ENCODE measurements at regions not wholly inside any gene's neighbourhood (a gene's known extent, or its start where the extent isn't known, plus 50 kb on each side); places are given as distances from the start of the nearest gene placed in this dataset.
"Not testable (repeated sequence)": the region's sequence is repeated elsewhere in the genome, so short reads cannot be mapped to it uniquely, and the experiment has no call there.

DNA sequence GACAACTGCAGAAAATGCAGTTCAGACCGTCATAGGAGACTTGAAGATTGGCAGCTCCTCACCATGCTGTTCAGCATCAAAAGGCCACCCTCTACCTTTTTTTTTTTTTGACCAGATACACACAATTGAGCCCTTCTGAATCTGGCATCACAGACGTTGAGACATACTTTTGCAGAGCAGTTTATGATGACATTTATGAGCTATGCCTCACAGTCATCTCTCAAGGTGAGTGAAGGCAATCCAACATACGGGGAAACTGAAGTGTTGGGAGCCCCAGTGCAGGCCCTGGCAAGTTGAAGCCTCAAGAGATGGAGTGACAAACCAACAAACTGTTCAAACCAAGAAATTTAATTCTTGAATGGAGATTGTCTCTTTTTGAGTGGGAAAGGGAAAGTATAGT is 83.6 kb upstream of the DLX6 start:
- WGBS, 3 donors: 56 to 68% (median 60%) methylated on average over 3 of the region's 3 CpGs
- Histone ChIP-seq H3K27me3 (ENCODE audit: control insufficient read depth in 3 of 3, insufficient read depth in 3 of 3, low read length in 3 of 3) (peaks cover 0 to 3% (median 0%) of the 10 kb centered on the region in 3 donors), H3K9me3 (ENCODE audit: control insufficient read depth in 2 of 2, insufficient read depth in 1 of 2, low read depth in 1 of 2, low read length in 1 of 2) (no peaks in the 10 kb centered on the region), H3K27ac (ENCODE audit: low read depth in 1 of 3, low read length in 2 of 3) (no peak overlapping the region), H3K36me3 (ENCODE audit: control insufficient read depth in 3 of 3, insufficient read depth in 2 of 3, low read depth in 1 of 3, low read length in 3 of 3) (no peaks in the 10 kb centered on the region), H3K4me1 (ENCODE audit: control insufficient read depth in 3 of 3, insufficient read depth in 2 of 3, low read depth in 1 of 3, low read length in 2 of 3) (no peaks in the 10 kb centered on the region), H3K4me3 (ENCODE audit: low read depth in 1 of 3, low read length in 3 of 3) (no peak overlapping the region)
- FAIRE-seq (no peak), DNase-seq (no peak)

DNA sequence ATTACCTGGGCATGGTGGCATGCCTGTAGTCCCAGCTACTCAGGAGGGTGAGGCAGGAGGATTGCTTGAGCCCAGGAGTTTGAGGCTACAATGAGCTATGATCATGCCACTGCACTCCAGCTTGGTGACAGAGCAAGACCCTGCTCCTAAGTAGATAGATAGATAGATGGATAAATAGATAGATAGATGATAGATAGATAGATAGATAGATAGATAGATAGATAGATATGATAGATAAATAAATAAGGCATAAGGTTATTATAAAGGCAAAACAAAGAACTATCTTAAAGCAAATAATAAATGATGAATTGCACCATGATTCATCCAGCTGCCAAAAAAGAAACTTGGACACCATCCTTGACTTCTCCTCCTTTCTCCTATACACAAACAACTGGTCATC is 82.0 kb upstream of the DLX6 start:
- not testable (repeated sequence) for H3K27me3 ChIP-seq (ENCODE audit: control insufficient read depth in 3 of 3, insufficient read depth in 3 of 3, low read length in 3 of 3); H3K4me1 ChIP-seq (ENCODE audit: control insufficient read depth in 3 of 3, insufficient read depth in 2 of 3, low read depth in 1 of 3, low read length in 2 of 3); H3K36me3 ChIP-seq (ENCODE audit: control insufficient read depth in 3 of 3, insufficient read depth in 2 of 3, low read depth in 1 of 3, low read length in 3 of 3); H3K9me3 ChIP-seq (ENCODE audit: control insufficient read depth in 2 of 2, insufficient read depth in 1 of 2, low read depth in 1 of 2, low read length in 1 of 2); H3K4me3 ChIP-seq (ENCODE audit: low read depth in 1 of 3, low read length in 3 of 3); H3K27ac ChIP-seq (ENCODE audit: low read depth in 1 of 3, low read length in 2 of 3); DNase-seq; FAIRE-seq

DNA sequence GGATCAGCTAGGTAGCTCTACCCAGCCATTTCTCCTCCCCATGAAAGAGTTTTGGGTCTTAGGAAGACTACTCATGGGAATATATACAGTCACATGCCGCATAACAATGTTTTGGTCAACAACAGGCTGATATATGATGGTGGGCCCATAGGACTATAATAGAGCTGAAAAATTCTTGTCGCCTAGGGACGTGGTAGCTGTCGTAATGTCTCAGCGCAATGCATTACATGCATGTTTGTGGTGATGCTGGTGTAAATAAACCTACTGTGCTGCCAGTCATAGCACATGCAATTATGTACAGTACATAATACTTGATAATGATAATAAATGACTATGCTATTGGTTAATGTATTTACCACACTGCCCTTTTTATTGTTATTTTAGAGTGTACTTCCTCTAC is 78.2 kb upstream of the DLX6 start:
- 90 to 95% (median 93%) methylated on average over 5 of the region's 5 CpGs for WGBS, 3 donors
- H3K36me3 ChIP-seq (ENCODE audit: control insufficient read depth in 3 of 3, insufficient read depth in 2 of 3, low read depth in 1 of 3, low read length in 3 of 3): no peaks in the 10 kb centered on the region
- H3K27me3 ChIP-seq (ENCODE audit: control insufficient read depth in 3 of 3, insufficient read depth in 3 of 3, low read length in 3 of 3): no peaks in the 10 kb centered on the region
- H3K4me3 ChIP-seq (ENCODE audit: low read depth in 1 of 3, low read length in 3 of 3): no peak overlapping the region
- no peak for FAIRE-seq
- H3K9me3 ChIP-seq (ENCODE audit: control insufficient read depth in 2 of 2, insufficient read depth in 1 of 2, low read depth in 1 of 2, low read length in 1 of 2): no peaks in the 10 kb centered on the region
- H3K4me1 ChIP-seq (ENCODE audit: control insufficient read depth in 3 of 3, insufficient read depth in 2 of 3, low read depth in 1 of 3, low read length in 2 of 3): no peaks in the 10 kb centered on the region
- H3K27ac ChIP-seq (ENCODE audit: low read depth in 1 of 3, low read length in 2 of 3): no peak overlapping the region
- no peak for DNase-seq

DNA sequence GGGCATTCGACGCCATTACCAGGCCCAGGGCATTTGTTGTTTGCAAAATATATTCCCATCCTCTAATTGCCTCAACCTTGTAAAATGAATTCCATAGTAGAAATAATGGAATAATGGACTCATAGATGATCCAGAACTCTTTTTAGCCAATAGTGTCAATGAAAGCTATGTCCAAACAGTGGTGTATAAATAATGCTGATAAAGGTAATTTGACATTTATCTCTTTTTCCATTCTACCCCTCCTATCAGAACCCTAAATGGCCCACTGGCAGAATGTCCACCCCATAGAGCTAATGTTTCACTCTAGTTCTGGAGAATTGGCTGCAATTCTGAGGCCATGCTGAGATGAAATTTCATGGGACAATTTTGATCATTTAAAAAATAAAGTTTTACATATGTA is 76.4 kb upstream of the DLX6 start:
- Histone ChIP-seq H3K4me1 (ENCODE audit: control insufficient read depth in 3 of 3, insufficient read depth in 2 of 3, low read depth in 1 of 3, low read length in 2 of 3) (no peaks in the 10 kb centered on the region), H3K9me3 (ENCODE audit: control insufficient read depth in 2 of 2, insufficient read depth in 1 of 2, low read depth in 1 of 2, low read length in 1 of 2) (no peaks in the 10 kb centered on the region), H3K27ac (ENCODE audit: low read depth in 1 of 3, low read length in 2 of 3) (no peak overlapping the region), H3K27me3 (ENCODE audit: control insufficient read depth in 3 of 3, insufficient read depth in 3 of 3, low read length in 3 of 3) (no peaks in the 10 kb centered on the region), H3K36me3 (ENCODE audit: control insufficient read depth in 3 of 3, insufficient read depth in 2 of 3, low read depth in 1 of 3, low read length in 3 of 3) (no peaks in the 10 kb centered on the region), H3K4me3 (ENCODE audit: low read depth in 1 of 3, low read length in 3 of 3) (no peak overlapping the region)
- DNase-seq: no peak
- 58 to 93% (median 65%) methylated on average over 2 of the region's 2 CpGs for WGBS, 3 donors
- FAIRE-seq: no peak

DNA sequence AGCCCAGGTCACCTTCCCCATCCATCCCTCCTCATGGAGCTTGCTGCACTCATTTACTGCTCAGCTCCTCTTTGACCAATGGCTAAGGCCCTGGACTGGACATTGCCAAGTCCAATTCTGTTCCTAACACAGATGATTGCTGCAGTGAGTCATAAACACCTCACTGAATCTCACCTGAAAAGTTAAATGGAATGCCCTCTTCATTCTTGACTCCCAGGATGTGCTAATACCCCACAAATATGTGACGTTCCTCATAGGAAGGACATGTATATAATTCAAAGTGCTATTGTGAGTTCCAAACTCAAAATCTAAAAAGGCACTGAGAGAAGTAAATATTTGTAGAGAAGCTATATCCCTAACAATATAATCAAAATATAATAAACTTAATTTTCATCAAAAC is 73.5 kb upstream of the DLX6 start:
- Histone ChIP-seq H3K27me3 (ENCODE audit: control insufficient read depth in 3 of 3, insufficient read depth in 3 of 3, low read length in 3 of 3) (no peaks in the 10 kb centered on the region), H3K9me3 (ENCODE audit: control insufficient read depth in 2 of 2, insufficient read depth in 1 of 2, low read depth in 1 of 2, low read length in 1 of 2) (no peaks in the 10 kb centered on the region), H3K4me3 (ENCODE audit: low read depth in 1 of 3, low read length in 3 of 3) (no peak overlapping the region), H3K4me1 (ENCODE audit: control insufficient read depth in 3 of 3, insufficient read depth in 2 of 3, low read depth in 1 of 3, low read length in 2 of 3) (no peaks in the 10 kb centered on the region), H3K36me3 (ENCODE audit: control insufficient read depth in 3 of 3, insufficient read depth in 2 of 3, low read depth in 1 of 3, low read length in 3 of 3) (no peaks in the 10 kb centered on the region), H3K27ac (ENCODE audit: low read depth in 1 of 3, low read length in 2 of 3) (no peak overlapping the region)
- no peak for DNase-seq
- WGBS, 3 donors: 85 to 88% (median 85%) methylated on average over 1 of the region's 1 CpG
- FAIRE-seq: no peak

DNA sequence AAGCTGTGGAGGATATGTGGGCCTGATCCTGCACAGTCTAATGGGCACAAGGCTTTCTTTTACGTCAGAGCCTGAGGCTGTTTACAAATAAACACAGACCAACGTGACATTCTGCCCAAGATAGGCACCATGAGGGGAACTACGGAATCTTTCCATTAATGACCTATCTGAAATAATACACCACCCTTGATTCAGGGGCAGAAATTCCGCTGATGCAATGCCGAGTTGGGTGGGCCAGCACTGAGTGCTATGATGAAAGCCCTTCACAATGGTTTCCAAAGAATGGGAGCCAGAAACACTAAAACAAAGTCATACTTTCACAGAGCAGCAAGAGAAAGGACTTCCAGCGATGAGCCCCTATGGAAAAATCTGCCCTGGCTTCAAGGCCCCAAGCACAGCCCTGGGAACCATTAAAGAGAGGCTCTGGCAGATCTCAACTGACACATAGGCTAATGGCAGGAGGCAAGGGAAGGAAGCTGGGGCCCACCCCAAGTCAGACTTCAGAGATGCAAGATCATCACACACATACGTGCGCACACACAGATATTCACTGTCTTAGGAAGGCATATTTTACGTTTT is 72.2 kb upstream of the DLX6 start:
- Histone ChIP-seq H3K9me3 (ENCODE audit: control insufficient read depth in 2 of 2, insufficient read depth in 1 of 2, low read depth in 1 of 2, low read length in 1 of 2) (no peaks in the 10 kb centered on the region), H3K27me3 (ENCODE audit: control insufficient read depth in 3 of 3, insufficient read depth in 3 of 3, low read length in 3 of 3) (no peaks in the 10 kb centered on the region), H3K36me3 (ENCODE audit: control insufficient read depth in 3 of 3, insufficient read depth in 2 of 3, low read depth in 1 of 3, low read length in 3 of 3) (no peaks in the 10 kb centered on the region), H3K4me3 (ENCODE audit: low read depth in 1 of 3, low read length in 3 of 3) (no peak overlapping the region), H3K4me1 (ENCODE audit: control insufficient read depth in 3 of 3, insufficient read depth in 2 of 3, low read depth in 1 of 3, low read length in 2 of 3) (no peaks in the 10 kb centered on the region), H3K27ac (ENCODE audit: low read depth in 1 of 3, low read length in 2 of 3) (no peak overlapping the region)
- DNase-seq (no peak), FAIRE-seq (no peak)
- WGBS, 3 donors: 72 to 78% (median 77%) methylated on average over 9 of the region's 9 CpGs

DNA sequence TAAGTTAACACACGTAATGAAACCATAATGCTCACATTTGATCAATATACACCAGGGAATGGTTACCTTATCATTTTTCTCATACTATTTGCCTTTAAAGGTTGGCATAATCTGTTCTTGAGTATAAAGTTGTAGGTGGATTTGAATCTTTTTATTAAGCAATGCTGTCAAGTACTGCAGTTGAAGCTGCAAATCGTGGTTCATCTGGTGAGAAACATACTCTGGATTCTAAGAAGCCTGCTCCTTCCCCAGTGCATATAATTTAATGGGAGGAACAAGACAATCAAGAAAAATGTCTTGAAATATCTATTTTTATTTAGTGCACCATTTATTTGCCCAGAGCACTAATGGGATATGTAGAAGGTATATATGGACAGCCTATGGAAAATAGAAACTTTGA is 68.7 kb upstream of the DLX6 start:
- H3K27me3 ChIP-seq (ENCODE audit: control insufficient read depth in 3 of 3, insufficient read depth in 3 of 3, low read length in 3 of 3): no peaks in the 10 kb centered on the region
- FAIRE-seq (no peak), DNase-seq (no peak)
- no peak overlapping the region for H3K4me3 ChIP-seq (ENCODE audit: low read depth in 1 of 3, low read length in 3 of 3)
- H3K27ac ChIP-seq (ENCODE audit: low read depth in 1 of 3, low read length in 2 of 3): no peak overlapping the region
- 63 to 73% (median 72%) methylated on average over 2 of the region's 2 CpGs for WGBS, 3 donors
- H3K9me3 ChIP-seq (ENCODE audit: control insufficient read depth in 2 of 2, insufficient read depth in 1 of 2, low read depth in 1 of 2, low read length in 1 of 2): no peaks in the 10 kb centered on the region
- H3K36me3 ChIP-seq (ENCODE audit: control insufficient read depth in 3 of 3, insufficient read depth in 2 of 3, low read depth in 1 of 3, low read length in 3 of 3): no peaks in the 10 kb centered on the region
- no peaks in the 10 kb centered on the region for H3K4me1 ChIP-seq (ENCODE audit: control insufficient read depth in 3 of 3, insufficient read depth in 2 of 3, low read depth in 1 of 3, low read length in 2 of 3)

DNA sequence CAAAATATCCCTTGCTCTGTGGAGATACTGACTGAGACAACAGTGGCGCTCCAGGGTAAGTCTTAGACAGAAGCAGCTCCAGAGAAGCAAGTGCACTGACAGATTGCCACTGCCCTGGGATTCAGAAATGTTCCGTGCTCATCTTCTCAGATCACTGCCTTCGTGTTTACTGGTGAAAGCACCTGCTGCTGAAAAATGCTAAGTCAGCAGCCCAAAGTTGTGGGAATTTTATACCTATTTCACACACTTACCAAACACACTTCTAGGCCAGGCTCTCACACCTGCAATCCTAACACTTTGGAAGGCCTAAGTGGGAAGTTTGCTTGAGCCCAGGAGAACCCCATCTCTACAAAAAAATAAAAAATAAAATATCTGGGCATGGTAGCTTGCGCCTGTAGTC is 63.2 kb upstream of the DLX6 start:
- DNase-seq (no peak), FAIRE-seq (no peak)
- Histone ChIP-seq H3K27ac (ENCODE audit: low read depth in 1 of 3, low read length in 2 of 3) (no peak overlapping the region), H3K27me3 (ENCODE audit: control insufficient read depth in 3 of 3, insufficient read depth in 3 of 3, low read length in 3 of 3) (peaks cover 0 to 2% (median 0%) of the 10 kb centered on the region in 3 donors), H3K9me3 (ENCODE audit: control insufficient read depth in 2 of 2, insufficient read depth in 1 of 2, low read depth in 1 of 2, low read length in 1 of 2) (no peaks in the 10 kb centered on the region), H3K4me1 (ENCODE audit: control insufficient read depth in 3 of 3, insufficient read depth in 2 of 3, low read depth in 1 of 3, low read length in 2 of 3) (no peaks in the 10 kb centered on the region), H3K36me3 (ENCODE audit: control insufficient read depth in 3 of 3, insufficient read depth in 2 of 3, low read depth in 1 of 3, low read length in 3 of 3) (no peaks in the 10 kb centered on the region), H3K4me3 (ENCODE audit: low read depth in 1 of 3, low read length in 3 of 3) (no peak overlapping the region)
- WGBS, 3 donors: 80 to 82% (median 80%) methylated on average over 4 of the region's 4 CpGs

DNA sequence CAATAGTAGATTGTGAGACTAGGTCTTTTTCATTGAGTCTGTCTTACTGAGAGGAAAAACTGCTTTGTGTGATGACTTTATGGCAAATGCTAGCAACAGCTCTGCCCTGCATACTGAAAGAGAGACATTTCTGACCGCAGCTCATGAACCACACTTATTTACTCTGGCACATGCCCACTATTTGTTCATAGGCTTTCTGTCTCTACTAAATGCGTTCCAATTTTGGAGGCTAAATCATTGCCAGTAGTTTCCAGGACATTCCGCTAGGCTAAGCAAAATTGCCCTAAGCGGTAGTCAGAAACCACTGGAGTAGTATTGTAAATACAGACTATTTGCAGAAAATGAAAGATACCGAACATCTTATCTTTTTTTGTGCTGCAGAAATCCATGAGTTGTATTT is 55.6 kb upstream of the DLX6 start:
- no peak overlapping the region for H3K27ac ChIP-seq (ENCODE audit: low read depth in 1 of 3, low read length in 2 of 3)
- peaks cover 0 to 2% (median 0%) of the 10 kb centered on the region in 3 donors for H3K27me3 ChIP-seq (ENCODE audit: control insufficient read depth in 3 of 3, insufficient read depth in 3 of 3, low read length in 3 of 3)
- no peaks in the 10 kb centered on the region for H3K36me3 ChIP-seq (ENCODE audit: control insufficient read depth in 3 of 3, insufficient read depth in 2 of 3, low read depth in 1 of 3, low read length in 3 of 3)
- H3K9me3 ChIP-seq (ENCODE audit: control insufficient read depth in 2 of 2, insufficient read depth in 1 of 2, low read depth in 1 of 2, low read length in 1 of 2): no peaks in the 10 kb centered on the region
- FAIRE-seq: no peak
- WGBS, 3 donors: 62 to 79% (median 65%) methylated on average over 5 of the region's 5 CpGs
- DNase-seq: no peak
- no peaks in the 10 kb centered on the region for H3K4me1 ChIP-seq (ENCODE audit: control insufficient read depth in 3 of 3, insufficient read depth in 2 of 3, low read depth in 1 of 3, low read length in 2 of 3)
- no peak overlapping the region for H3K4me3 ChIP-seq (ENCODE audit: low read depth in 1 of 3, low read length in 3 of 3)
